ENCODE measurements at regions not wholly inside any gene's neighbourhood (a gene's known extent, or its start where the extent isn't known, plus 50 kb on each side); places are given as distances from the start of the nearest gene placed in this dataset.

DNA sequence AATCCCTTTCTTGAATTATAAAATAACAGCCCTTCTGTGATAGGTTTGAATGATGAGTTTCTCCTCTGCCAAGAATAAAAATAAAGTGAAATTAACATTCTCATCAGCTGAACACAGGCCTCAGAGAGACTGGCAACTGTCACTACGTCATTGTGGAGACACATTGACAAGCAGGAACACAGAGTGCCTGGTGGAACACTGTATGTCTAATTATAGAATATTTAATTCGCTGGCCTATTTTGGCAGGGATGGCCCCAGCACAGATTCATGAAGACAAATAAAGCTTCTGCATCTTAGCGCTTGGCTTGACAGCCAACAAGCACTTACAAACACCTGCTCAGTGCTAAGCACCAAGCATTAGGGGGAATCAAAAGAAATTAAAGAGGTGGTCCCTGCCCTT, 52.0 kb upstream of the SMYD2 start:
- TF ChIP-seq EZH2 (IDR thresholded peaks at IDR 0.05; ENCODE audit: borderline replicate concordance, low read length) = no peak
- TF ChIP-seq, protein P1, sequence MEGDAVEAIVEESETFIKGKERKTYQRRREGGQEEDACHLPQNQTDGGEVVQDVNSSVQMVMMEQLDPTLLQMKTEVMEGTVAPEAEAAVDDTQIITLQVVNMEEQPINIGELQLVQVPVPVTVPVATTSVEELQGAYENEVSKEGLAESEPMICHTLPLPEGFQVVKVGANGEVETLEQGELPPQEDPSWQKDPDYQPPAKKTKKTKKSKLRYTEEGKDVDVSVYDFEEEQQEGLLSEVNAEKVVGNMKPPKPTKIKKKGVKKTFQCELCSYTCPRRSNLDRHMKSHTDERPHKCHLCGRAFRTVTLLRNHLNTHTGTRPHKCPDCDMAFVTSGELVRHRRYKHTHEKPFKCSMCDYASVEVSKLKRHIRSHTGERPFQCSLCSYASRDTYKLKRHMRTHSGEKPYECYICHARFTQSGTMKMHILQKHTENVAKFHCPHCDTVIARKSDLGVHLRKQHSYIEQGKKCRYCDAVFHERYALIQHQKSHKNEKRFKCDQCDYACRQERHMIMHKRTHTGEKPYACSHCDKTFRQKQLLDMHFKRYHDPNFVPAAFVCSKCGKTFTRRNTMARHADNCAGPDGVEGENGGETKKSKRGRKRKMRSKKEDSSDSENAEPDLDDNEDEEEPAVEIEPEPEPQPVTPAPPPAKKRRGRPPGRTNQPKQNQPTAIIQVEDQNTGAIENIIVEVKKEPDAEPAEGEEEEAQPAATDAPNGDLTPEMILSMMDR (IDR thresholded peaks at IDR 0.05; ENCODE audit: low read length) = no peak
- H3K36me3 ChIP-seq (ENCODE audit: insufficient read depth, low read length) = no peaks in the 10 kb centered on the region
- no peak overlapping the region for H3K4me2 ChIP-seq (ENCODE audit: low read length)
- no peaks in the 10 kb centered on the region for H4K20me1 ChIP-seq (ENCODE audit: insufficient read depth, low read length)
- no peak overlapping the region for H3K9ac ChIP-seq (ENCODE audit: low read length)
- no peaks in the 10 kb centered on the region for H3K4me1 ChIP-seq (ENCODE audit: insufficient read depth, low read length, severe bottlenecking)
- H3K9me2 ChIP-seq (ENCODE audit: low read depth, low read length) = no peaks in the 10 kb centered on the region
- no peaks in the 10 kb centered on the region for H3K79me2 ChIP-seq (ENCODE audit: insufficient read depth, low read length)
- no peak overlapping the region for H3K27ac ChIP-seq (ENCODE audit: low read depth, low read length, poor library complexity, severe bottlenecking)
- H3K27me3 ChIP-seq (ENCODE audit: insufficient read depth, low read length) = no peaks in the 10 kb centered on the region
- no peaks in the 10 kb centered on the region for H3K9me3 ChIP-seq (ENCODE audit: low read length)
- no peak overlapping the region for H2AFZ ChIP-seq (ENCODE audit: low read length)
- H3F3A ChIP-seq (ENCODE audit: insufficient read depth, low read length) = no peaks in the 10 kb centered on the region
- no peak overlapping the region for H3K4me3 ChIP-seq (ENCODE audit: low read depth, low read length, poor library complexity, severe bottlenecking)

DNA sequence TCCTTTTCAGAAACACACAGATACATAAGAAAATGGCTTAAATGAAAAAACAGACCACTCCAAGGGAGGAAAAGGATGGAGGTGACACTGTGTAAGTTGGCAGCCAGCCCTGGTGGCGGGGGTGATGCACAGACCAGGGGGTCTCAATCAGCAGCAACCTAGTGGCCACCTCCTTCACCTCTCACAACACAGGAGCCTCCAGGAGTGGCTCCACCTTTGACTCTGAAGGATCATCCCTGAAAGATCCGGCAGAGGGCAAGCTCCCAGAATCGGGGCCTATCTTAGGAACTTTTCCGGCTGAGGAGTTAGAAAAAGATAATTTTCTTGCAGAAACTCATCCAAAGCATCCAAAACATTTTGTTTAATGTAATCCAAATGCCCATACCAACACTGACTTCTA, 51.2 kb upstream of the SMYD2 start:
- H3K9ac ChIP-seq (ENCODE audit: low read length) = no peak overlapping the region
- H3K4me1 ChIP-seq (ENCODE audit: insufficient read depth, low read length, severe bottlenecking) = no peaks in the 10 kb centered on the region
- no peaks in the 10 kb centered on the region for H3K9me3 ChIP-seq (ENCODE audit: low read length)
- H3K27ac ChIP-seq (ENCODE audit: low read depth, low read length, poor library complexity, severe bottlenecking) = no peak overlapping the region
- no peaks in the 10 kb centered on the region for H3K36me3 ChIP-seq (ENCODE audit: insufficient read depth, low read length)
- no peaks in the 10 kb centered on the region for H3K27me3 ChIP-seq (ENCODE audit: insufficient read depth, low read length)
- H4K20me1 ChIP-seq (ENCODE audit: insufficient read depth, low read length) = no peaks in the 10 kb centered on the region
- H3K4me3 ChIP-seq (ENCODE audit: low read depth, low read length, poor library complexity, severe bottlenecking) = no peak overlapping the region
- TF ChIP-seq EZH2 (IDR thresholded peaks at IDR 0.05; ENCODE audit: borderline replicate concordance, low read length) = no peak
- TF ChIP-seq, protein P1 (IDR thresholded peaks at IDR 0.05; ENCODE audit: low read length) = no peak
- H3F3A ChIP-seq (ENCODE audit: insufficient read depth, low read length) = no peaks in the 10 kb centered on the region
- H3K9me2 ChIP-seq (ENCODE audit: low read depth, low read length) = no peaks in the 10 kb centered on the region
- H3K4me2 ChIP-seq (ENCODE audit: low read length) = no peak overlapping the region
- H3K79me2 ChIP-seq (ENCODE audit: insufficient read depth, low read length) = no peaks in the 10 kb centered on the region
- no peak overlapping the region for H2AFZ ChIP-seq (ENCODE audit: low read length)

All from OCI-LY1 (cell line).